GM12874 (cell line): ENCODE measurements at regions not wholly inside any gene's neighbourhood (a gene's known extent, or its start where the extent isn't known, plus 50 kb on each side); places are given as distances from the start of the nearest gene placed in this dataset.

ENCODE experiments used
- TF ChIP-seq, protein P1 (sequence below): IDR thresholded peaks from 2 replicates; pipeline ENCODE4 v1.5.1; 2011; ENCODE audit warnings: low read depth, mild to moderate bottlenecking, control low read depth, low read length, moderate library complexity; ENCODE audit not compliant: insufficient read depth

DNA sequence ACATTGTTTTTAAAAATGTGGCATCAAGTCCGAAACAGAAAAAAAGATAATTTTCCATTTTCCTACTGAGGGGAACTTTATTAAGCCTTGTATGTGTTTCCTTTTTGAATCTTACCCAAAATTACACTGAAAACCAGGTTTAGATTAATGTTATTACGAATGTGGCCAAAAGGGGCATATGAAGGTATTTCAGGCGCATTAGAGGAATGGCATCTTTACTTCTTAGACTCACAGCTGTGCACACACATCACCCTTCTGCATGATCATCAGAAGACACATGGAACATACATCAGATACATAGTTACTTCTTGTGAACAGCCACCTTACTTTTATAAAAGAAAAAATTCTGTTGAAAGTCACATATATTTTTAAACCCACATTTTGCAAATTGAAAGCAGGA is 58.6 kb upstream of the ZPBP start:
- TF ChIP-seq, protein P1, sequence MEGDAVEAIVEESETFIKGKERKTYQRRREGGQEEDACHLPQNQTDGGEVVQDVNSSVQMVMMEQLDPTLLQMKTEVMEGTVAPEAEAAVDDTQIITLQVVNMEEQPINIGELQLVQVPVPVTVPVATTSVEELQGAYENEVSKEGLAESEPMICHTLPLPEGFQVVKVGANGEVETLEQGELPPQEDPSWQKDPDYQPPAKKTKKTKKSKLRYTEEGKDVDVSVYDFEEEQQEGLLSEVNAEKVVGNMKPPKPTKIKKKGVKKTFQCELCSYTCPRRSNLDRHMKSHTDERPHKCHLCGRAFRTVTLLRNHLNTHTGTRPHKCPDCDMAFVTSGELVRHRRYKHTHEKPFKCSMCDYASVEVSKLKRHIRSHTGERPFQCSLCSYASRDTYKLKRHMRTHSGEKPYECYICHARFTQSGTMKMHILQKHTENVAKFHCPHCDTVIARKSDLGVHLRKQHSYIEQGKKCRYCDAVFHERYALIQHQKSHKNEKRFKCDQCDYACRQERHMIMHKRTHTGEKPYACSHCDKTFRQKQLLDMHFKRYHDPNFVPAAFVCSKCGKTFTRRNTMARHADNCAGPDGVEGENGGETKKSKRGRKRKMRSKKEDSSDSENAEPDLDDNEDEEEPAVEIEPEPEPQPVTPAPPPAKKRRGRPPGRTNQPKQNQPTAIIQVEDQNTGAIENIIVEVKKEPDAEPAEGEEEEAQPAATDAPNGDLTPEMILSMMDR: no peak

DNA sequence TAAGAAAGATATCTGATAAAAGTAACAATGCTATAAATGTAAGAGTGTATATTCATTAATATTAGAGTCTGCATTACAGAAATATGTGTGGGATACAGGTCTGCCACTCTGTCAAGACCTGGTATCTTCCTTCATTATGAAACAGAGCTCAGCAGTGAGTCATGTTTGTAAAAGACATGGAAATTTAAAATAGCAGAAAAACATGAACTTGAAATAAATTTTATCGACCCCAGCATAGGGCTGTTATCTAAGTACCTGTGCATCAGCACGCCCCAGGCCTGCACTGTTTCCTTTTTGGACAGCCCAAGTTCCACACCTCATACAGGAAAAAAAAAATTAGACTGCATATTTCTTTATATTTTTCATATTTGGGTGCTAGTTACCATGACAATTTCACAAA is 58.0 kb upstream of the ZPBP start:
- TF ChIP-seq, protein P1: no peak

GRCh38 chr7:50149369-50149768 is 56.3 kb upstream of the ZPBP start:
- TF ChIP-seq, protein P1: no peak

DNA sequence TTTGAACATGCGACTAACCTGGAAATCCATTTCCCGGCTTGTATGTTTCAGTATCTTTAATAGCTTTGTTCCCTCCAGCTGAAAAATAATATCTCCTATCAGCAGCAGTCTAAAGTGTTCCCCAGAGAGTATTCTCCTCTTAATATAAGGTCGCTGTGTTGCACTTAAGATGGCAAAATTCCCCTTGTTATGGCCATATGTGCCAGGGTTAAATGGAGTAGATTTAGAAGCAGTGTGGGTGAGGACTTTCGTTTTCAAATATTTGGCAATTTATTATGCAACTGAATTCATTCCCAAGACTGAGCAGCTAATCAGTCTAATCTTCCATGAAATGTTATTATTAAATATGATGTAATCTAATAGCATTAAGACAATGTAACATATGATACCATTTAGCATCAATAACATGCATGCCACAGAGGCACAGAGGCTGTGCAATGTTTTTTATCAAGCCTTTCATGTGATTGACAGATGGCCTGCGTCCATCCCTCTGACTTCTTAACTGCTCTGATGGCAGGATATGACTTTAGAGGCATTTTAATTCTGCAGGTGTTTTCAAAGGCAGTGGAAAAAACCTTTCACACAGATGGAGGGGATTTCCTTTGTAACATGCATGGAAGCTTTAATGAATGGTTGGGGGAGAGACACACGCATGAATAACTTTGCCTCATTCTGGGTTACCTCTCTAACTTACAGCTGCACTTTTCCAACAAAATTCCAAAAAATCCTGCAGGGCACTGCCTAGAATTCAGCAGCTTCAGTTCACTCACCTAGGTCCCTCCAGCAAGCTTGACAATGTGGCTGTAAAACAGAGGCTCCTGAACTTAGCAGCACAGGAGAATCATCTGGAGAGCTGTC is 55.1 kb upstream of the ZPBP start:
- TF ChIP-seq, protein P1: no peak

- TF ChIP-seq, protein P1: no peak
Observed at GRCh38 chr7:50146692-50147091, 53.6 kb upstream of the ZPBP start.

DNA sequence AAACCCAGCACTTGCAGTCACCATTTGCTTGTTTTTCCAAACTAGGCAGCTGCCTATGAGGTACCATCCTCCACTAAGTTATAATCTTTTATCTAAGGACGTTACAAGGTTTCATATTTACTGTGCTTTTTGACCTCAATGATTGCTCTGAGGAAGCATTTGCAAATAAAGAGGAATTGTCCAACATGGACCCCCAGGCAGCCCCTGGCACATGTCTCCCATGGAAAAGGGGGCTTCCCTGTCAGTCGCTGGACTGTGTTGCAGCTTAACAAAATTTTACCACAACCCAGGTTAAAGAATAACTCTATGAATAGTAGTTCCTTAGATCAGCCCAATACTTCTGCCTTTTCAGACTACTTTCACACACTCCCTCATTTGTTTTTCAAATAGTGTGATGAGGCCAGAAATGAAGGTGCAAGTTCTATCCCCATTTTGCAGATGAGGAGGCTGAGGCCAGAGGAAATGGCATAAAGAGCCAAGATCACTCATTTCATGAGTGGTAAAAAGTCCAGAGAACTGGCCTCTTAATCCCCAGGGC is 52.8 kb upstream of the ZPBP start:
- TF ChIP-seq, protein P1: no peak

DNA sequence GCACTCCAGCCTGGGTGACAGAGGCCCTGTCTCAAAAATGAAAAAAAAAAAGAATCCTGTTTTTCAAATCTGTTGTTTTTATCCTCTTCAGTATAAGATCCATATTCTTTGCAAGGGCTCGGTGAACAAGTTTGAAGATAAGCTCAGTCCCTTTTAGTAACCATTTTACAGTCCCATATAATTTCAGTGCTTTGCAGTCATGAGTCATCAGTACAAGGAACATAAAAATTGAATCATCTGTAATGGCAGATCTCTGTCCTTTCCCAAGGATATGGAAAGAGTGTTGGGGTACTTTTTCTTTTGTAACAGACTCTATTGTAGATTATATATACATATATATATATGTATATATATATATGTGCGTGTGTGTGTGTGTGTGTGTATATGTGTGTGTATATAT is 52.2 kb upstream of the ZPBP start:
- TF ChIP-seq, protein P1: no peak
